Breast epithelium (tissue), 4 donors: ENCODE measurements at regions not wholly inside any gene's neighbourhood (a gene's known extent, or its start where the extent isn't known, plus 50 kb on each side); places are given as distances from the start of the nearest gene placed in this dataset.

Experiments
- DNase-seq, 2 donors: peaks; one replicate each; pipeline ENCODE4 v3.0.0-alpha.2; 2019; ENCODE audit warnings: low spot score in 2 of 2
- H3K27ac ChIP-seq, 2 donors: fragments of 200-600 bp; sonication (generic) in 1 of 2; one replicate each; pipeline ENCODE4 v1.5.1; 2016 to 2019; ENCODE audit warnings: mild to moderate bottlenecking in 1 of 2
- H3K27me3 ChIP-seq, 2 donors: fragments of 200-600 bp; sonication (generic) in 1 of 2; one replicate each; pipeline versions ENCODE4 v1.5.1 to v1.6.0; 2017 to 2019; ENCODE audit warnings: control low read depth in 1 of 2, mild to moderate bottlenecking in 1 of 2
- H3K36me3 ChIP-seq: fragments of 200-600 bp; one replicate; pipeline ENCODE4 v1.5.1; 2019
- H3K4me1 ChIP-seq, 2 donors: fragments of 200-600 bp; sonication (generic); one replicate each; pipeline ENCODE4 v1.5.1; 2016 to 2019; ENCODE audit warnings: control low read depth in 1 of 2
- H3K4me3 ChIP-seq, 3 donors: fragments of 200-600 bp; sonication (generic); 1 replicate in 2 of 3; 2 replicates in 1 of 3; pipeline ENCODE4 v1.5.1; 2016 to 2019; ENCODE audit warnings: mild to moderate bottlenecking in 3 of 3, moderate library complexity in 2 of 3
- H3K9me3 ChIP-seq, 2 donors: fragments of 200-600 bp; sonication (generic) in 1 of 2; one replicate each; pipeline ENCODE4 v1.5.1; 2016 to 2019; ENCODE audit warnings: control low read depth in 1 of 2
- POLR2A ChIP-seq: fragments of 450-650 bp; IDR thresholded peaks from one replicate; pipeline ENCODE4 v1.6.1; 2016; ENCODE audit warnings: antibody characterized with exemption, mild to moderate bottlenecking, moderate library complexity
- POLR2AphosphoS5 ChIP-seq, 3 donors: sonication (generic); formaldehyde crosslinking; IDR thresholded peaks; one replicate each; pipeline ENCODE4 v1.6.1; 2017; ENCODE audit warnings: antibody characterized with exemption in 3 of 3
- intact Hi-C: fragments of 100-400 bp; cut with DNase I; formaldehyde crosslinking; loops from one replicate; pipeline ENCODE4 v1.15.1; 2023; ENCODE audit warnings: low total_unique reads
- TF ChIP-seq, protein P1 (sequence below), 3 donors: fragments of 450-650 bp; IDR thresholded peaks; one replicate each; pipeline ENCODE4 v1.5.1; 2016 to 2017; ENCODE audit warnings: antibody characterized with exemption in 3 of 3, mild to moderate bottlenecking in 3 of 3, moderate library complexity in 3 of 3

DNA sequence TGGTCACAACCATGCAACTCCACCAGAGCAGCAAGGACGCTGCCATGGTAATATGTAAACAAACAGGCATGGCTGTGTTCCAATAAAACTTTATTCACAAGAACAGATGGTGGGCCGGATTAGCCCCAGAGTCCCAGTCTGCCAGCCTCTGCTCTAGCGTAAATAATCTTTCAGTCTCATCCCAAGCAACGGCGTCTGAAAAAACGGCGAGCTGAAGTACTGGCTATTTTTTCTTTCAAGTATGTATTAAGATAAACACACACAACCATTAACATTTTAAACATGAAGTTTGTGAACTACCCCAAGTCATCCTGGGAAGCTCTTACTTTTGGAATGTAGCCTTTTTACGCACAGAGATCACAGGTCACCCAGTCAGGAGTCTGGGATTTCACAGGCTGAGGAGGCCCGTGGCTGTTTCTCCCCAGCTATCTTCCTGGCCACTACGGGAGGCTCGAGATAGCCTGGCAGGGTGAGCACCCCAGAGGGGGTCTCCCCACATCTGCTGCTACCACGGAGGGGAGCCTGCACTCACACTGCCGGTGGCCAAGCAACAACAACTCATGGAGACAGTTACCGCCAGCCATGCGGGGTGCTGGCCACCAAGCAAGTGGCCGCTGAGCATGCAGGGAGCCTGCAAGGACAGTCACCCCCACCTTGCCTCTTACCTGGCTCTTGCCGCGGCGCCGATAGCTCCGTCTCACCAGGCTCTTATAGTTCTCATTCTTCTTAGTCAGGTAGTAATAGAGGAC is 124.6 kb downstream of the RFLNA start:
- H3K27ac ChIP-seq, result peak overlapping the region in 1 of 2 donors; percentile 38
- no peak overlapping the region for H3K4me3 ChIP-seq
- TF ChIP-seq POLR2A, result no peak
- no peak for TF ChIP-seq POLR2AphosphoS5 (IDR thresholded peaks at IDR 0.05)
- TF ChIP-seq, protein P1, sequence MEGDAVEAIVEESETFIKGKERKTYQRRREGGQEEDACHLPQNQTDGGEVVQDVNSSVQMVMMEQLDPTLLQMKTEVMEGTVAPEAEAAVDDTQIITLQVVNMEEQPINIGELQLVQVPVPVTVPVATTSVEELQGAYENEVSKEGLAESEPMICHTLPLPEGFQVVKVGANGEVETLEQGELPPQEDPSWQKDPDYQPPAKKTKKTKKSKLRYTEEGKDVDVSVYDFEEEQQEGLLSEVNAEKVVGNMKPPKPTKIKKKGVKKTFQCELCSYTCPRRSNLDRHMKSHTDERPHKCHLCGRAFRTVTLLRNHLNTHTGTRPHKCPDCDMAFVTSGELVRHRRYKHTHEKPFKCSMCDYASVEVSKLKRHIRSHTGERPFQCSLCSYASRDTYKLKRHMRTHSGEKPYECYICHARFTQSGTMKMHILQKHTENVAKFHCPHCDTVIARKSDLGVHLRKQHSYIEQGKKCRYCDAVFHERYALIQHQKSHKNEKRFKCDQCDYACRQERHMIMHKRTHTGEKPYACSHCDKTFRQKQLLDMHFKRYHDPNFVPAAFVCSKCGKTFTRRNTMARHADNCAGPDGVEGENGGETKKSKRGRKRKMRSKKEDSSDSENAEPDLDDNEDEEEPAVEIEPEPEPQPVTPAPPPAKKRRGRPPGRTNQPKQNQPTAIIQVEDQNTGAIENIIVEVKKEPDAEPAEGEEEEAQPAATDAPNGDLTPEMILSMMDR (IDR thresholded peaks at IDR 0.05), result no peak
- H3K36me3 ChIP-seq, result no peaks in the 10 kb centered on the region
- DNase-seq, result no peak
- H3K4me1 ChIP-seq, result peaks cover 12 to 17% of the 10 kb centered on the region in 2 donors
- intact Hi-C loops, result no loop called here
- H3K27me3 ChIP-seq, result no peaks in the 10 kb centered on the region
- H3K9me3 ChIP-seq, result no peaks in the 10 kb centered on the region

DNA sequence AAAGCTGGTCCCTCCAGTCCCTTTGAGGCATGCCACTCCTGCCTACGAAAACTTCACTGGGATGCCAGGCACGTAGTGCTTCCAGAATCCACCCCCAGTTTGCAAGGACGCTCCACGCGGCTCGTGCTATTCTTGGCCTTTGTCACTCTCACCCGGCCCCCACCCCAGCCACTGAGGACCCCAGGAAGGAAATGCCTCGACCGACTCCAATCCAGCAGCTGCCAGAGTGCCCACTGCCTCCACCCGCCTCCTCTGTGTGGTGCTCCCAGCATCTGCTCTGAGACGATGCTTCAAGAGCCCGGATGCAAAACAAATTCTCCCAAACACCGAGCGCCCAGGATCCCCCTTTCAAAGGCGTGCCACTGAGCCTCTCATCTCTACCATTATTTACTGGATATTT is 123.9 kb downstream of the RFLNA start:
- peak overlapping the region in 1 of 2 donors; percentile 38 for H3K27ac ChIP-seq
- intact Hi-C loops, result no loop called here

DNA sequence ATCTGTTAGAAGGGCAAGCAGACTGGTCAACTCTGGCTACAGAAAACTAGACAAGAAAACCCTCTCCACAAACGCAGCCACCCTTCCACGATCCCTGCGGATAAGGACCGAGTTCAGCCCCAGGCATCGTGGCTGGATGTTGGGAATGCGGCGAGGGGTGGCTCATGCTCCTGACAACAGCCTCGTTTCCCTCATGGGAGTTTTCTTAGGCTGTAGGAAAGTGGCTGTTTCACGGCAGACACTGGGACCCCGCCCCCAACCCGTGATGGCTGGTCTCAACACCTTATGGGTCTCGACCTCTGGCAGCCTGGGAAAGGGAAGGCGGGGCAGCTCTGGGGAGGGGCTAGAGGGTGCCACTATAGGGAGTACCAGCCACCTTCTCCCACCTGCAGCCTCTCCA is 123.3 kb downstream of the RFLNA start:
- TF ChIP-seq, protein P1 (IDR thresholded peaks at IDR 0.05), result no peak
- no peak for TF ChIP-seq POLR2AphosphoS5 (IDR thresholded peaks at IDR 0.05)
- TF ChIP-seq POLR2A, result no peak
- peak overlapping the region in 1 of 2 donors; percentile 38 for H3K27ac ChIP-seq
- intact Hi-C loops, result no loop called here
- H3K4me1 ChIP-seq, result peaks cover 5 to 11% of the 10 kb centered on the region in 2 donors
- no peak for DNase-seq
- H3K36me3 ChIP-seq, result no peaks in the 10 kb centered on the region
- H3K9me3 ChIP-seq, result no peaks in the 10 kb centered on the region
- H3K27me3 ChIP-seq, result no peaks in the 10 kb centered on the region
- H3K4me3 ChIP-seq, result no peak overlapping the region

More for the DNA sequence above, 123.9 kb downstream of the RFLNA start:
- Histone ChIP-seq H3K4me3 (no peak overlapping the region), H3K27me3 (no peaks in the 10 kb centered on the region), H3K36me3 (no peaks in the 10 kb centered on the region), H3K4me1 (peaks cover 12 to 14% of the 10 kb centered on the region in 2 donors), H3K9me3 (no peaks in the 10 kb centered on the region)
- TF ChIP-seq POLR2AphosphoS5 (IDR thresholded peaks at IDR 0.05) (no peak), POLR2A (no peak)
- TF ChIP-seq, protein P1 (IDR thresholded peaks at IDR 0.05), result no peak
- no peak for DNase-seq

DNA sequence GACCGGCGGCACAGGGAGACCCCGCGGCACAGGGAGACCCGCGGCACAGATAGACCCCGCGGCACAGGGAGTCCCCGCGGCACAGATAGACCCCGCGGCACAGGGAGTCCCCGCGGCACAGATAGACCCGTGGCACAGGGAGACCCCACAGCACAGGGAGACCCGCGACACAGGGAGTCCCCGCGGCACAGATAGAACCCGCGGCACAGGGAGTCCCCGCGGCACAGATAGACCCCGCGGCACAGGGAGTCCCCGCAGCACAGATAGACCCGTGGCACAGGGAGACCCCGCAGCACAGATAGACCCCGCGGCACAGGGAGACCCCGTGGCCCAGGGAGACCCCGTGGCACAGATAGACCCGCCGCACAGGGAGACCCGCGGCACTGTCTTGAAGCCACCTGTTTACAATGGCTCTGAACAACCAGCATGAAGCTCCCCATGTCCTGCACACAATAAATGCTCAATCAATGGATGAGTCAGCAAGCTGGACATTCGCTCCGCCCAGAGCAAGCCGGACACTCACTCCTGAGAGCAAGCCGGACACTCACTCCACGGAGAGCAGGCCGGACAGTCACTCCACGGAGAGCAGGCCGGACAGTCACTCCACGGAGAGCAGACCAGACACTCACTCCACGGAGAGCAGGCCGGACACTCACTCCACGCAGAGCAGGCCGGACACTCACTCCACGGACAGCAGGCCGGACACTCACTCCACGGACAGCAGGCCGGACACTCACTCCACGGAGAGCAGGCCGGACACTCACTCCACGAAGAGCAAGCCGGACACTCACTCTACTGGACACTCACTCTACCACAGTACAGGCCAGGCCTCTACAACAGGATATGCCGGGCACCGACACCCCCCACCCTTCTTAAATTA is 121.9 kb downstream of the RFLNA start:
- H3K27me3 ChIP-seq, result no peaks in the 10 kb centered on the region
- no peak for DNase-seq
- H3K4me1 ChIP-seq, result peaks cover 0 to 4% of the 10 kb centered on the region in 2 donors
- H3K36me3 ChIP-seq, result no peaks in the 10 kb centered on the region
- intact Hi-C loops, result no loop called here
- no peaks in the 10 kb centered on the region for H3K9me3 ChIP-seq
- H3K27ac ChIP-seq, result no peak overlapping the region
- H3K4me3 ChIP-seq, result no peak overlapping the region
- TF ChIP-seq POLR2A, result no peak
- TF ChIP-seq POLR2AphosphoS5 (IDR thresholded peaks at IDR 0.05), result no peak
- TF ChIP-seq, protein P1 (IDR thresholded peaks at IDR 0.05), result no peak

DNA sequence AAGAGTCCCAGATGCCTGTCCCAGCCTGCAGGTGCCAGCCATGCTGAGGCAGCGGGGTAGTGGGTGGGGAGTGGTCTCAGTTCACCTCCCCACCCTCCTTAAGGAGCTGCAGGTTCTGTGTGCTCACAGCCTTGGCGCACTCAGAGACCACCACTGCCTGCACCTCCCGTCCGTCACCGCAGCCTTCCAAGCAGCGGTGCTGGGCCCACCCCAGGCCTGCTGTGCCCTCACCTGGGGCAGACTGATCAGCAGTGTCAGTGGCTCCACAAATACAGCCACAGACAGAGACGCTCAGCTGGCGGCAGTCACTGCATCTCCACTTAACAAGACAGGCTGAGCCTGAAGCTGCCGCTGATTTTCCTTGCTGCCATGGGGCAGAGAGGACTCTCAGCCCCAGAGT is 120.2 kb downstream of the RFLNA start:
- no peaks in the 10 kb centered on the region for H3K9me3 ChIP-seq
- no peak overlapping the region for H3K4me3 ChIP-seq
- no peak for TF ChIP-seq POLR2A
- TF ChIP-seq POLR2AphosphoS5 (IDR thresholded peaks at IDR 0.05), result no peak
- TF ChIP-seq, protein P1 (IDR thresholded peaks at IDR 0.05), result no peak
- H3K36me3 ChIP-seq, result no peaks in the 10 kb centered on the region
- H3K27ac ChIP-seq, result peak overlapping the region in 1 of 2 donors; percentile 14
- no peaks in the 10 kb centered on the region for H3K27me3 ChIP-seq
- intact Hi-C loops, result no loop called here
- H3K4me1 ChIP-seq, result peaks cover 8% of the 10 kb centered on the region in 2 donors
- no peak for DNase-seq
